ENCODE measurements at regions not wholly inside any gene's neighbourhood (a gene's known extent, or its start where the extent isn't known, plus 50 kb on each side); places are given as distances from the start of the nearest gene placed in this dataset.

GRCh38 chr1:198978523-198978922, 339.7 kb downstream of the PTPRC start:
- CTCF ChIA-PET, result no interaction called here
- POLR2A ChIA-PET, result no interaction called here
- Histone ChIP-seq H3K4me1 (ENCODE audit: control insufficient read depth, insufficient read depth, low read length) (no peaks in the 10 kb centered on the region), H3K27ac (ENCODE audit: extremely low read depth, low read depth, low read length) (no peak overlapping the region), H3K9me3 (ENCODE audit: control insufficient read depth, insufficient read depth, low read depth, low read length) (no peaks in the 10 kb centered on the region), H3K4me3 (ENCODE audit: low read depth, low read length) (no peak overlapping the region), H3K36me3 (ENCODE audit: control insufficient read depth in 2 of 2, insufficient read depth in 1 of 2, low read length in 2 of 2) (no peaks in the 10 kb centered on the region)
- TF ChIP-seq ZNF248 (tag by site-specific recombination; IDR thresholded peaks at IDR 0.05) (no peak), ZNF354C (tag by site-specific recombination; IDR thresholded peaks at IDR 0.05; ENCODE audit: borderline replicate concordance, low read depth) (no peak), YY2 (tag by site-specific recombination; IDR thresholded peaks at IDR 0.05) (no peak), ZNF488 (tag by site-specific recombination; IDR thresholded peaks at IDR 0.05) (no peak), ZNF510 (tag by site-specific recombination; IDR thresholded peaks at IDR 0.05; ENCODE audit: insufficient replicate concordance) (no peak), ZNF48 (tag by site-specific recombination; IDR thresholded peaks at IDR 0.05) (no peak), PRDM6 (tag by site-specific recombination; IDR thresholded peaks at IDR 0.05) (no peak), SP3 (tag by site-specific recombination; IDR thresholded peaks at IDR 0.05) (no peak)

GRCh38 chr1:198986036-198986435, 347.2 kb downstream of the PTPRC start:
- Histone ChIP-seq H3K9me3 (ENCODE audit: control insufficient read depth, insufficient read depth, low read depth, low read length) (no peaks in the 10 kb centered on the region), H3K4me1 (ENCODE audit: control insufficient read depth, insufficient read depth, low read length) (no peaks in the 10 kb centered on the region), H3K27ac (ENCODE audit: extremely low read depth, low read depth, low read length) (no peak overlapping the region), H3K4me3 (ENCODE audit: low read depth, low read length) (no peak overlapping the region), H3K36me3 (ENCODE audit: control insufficient read depth in 2 of 2, insufficient read depth in 1 of 2, low read length in 2 of 2) (no peaks in the 10 kb centered on the region)
- CTCF ChIA-PET, result no interaction called here
- TF ChIP-seq ZNF76 (tag by site-specific recombination; IDR thresholded peaks at IDR 0.05; ENCODE audit: borderline replicate concordance, low read depth) (no peak), ZBTB7A (tag by site-specific recombination; IDR thresholded peaks at IDR 0.05; ENCODE audit: low read depth) (no peak), ZNF626 (tag by site-specific recombination; IDR thresholded peaks at IDR 0.05) (no peak), AEBP2 (tag by site-specific recombination; IDR thresholded peaks at IDR 0.05; ENCODE audit: borderline replicate concordance) (no peak), ZNF513 (tag by site-specific recombination; IDR thresholded peaks at IDR 0.05) (no peak), ZFP41 (tag by site-specific recombination; IDR thresholded peaks at IDR 0.05; ENCODE audit: borderline replicate concordance) (no peak), ZNF311 (tag by site-specific recombination; IDR thresholded peaks at IDR 0.05; ENCODE audit: borderline replicate concordance) (no peak), ZNF239 (tag by site-specific recombination; IDR thresholded peaks at IDR 0.05) (no peak), ZNF791 (tag by site-specific recombination; IDR thresholded peaks at IDR 0.05) (no peak), ZNF133 (tag by site-specific recombination; IDR thresholded peaks at IDR 0.05) (no peak), KLF1 (tag by site-specific recombination; IDR thresholded peaks at IDR 0.05) (no peak), ZNF37A (tag by site-specific recombination; IDR thresholded peaks at IDR 0.05) (no peak), KLF16 (tag by site-specific recombination; IDR thresholded peaks at IDR 0.05) (no peak), BCL6B (tag by site-specific recombination; IDR thresholded peaks at IDR 0.05) (no peak), KLF8 (tag by site-specific recombination; IDR thresholded peaks at IDR 0.05) (no peak)
- POLR2A ChIA-PET, result no interaction called here

Data from HEK293 (cell line).